ENCODE measurements at regions not wholly inside any gene's neighbourhood (a gene's known extent, or its start where the extent isn't known, plus 50 kb on each side); places are given as distances from the start of the nearest gene placed in this dataset.

GRCh38 chr21:16797540-16797939, 715.3 kb upstream of the CXADR start:
- no peak for ATAC-seq
- DNase-seq = no peak
- no peaks in the 10 kb centered on the region for H3K27me3 ChIP-seq
- no peaks in the 10 kb centered on the region for H3K36me3 ChIP-seq
- in situ Hi-C loops (cut with MboI; ENCODE audit: low sequenced_read_pairs in 4 of 4) (no loop called here), intact Hi-C loops (cut with DNase I; ENCODE audit: low total_unique reads) (no loop called here)
- no peaks in the 10 kb centered on the region for H3K9me3 ChIP-seq
- H3K4me3 ChIP-seq = no peak overlapping the region
- H3K27ac ChIP-seq = no peak overlapping the region
- H3K4me1 ChIP-seq = no peaks in the 10 kb centered on the region
- TF ChIP-seq CTCF (IDR thresholded peaks at IDR 0.05 in 4 of 5, conservative IDR thresholded peaks at IDR 0.05 in 1 of 5) (no peak), POLR2A (IDR thresholded peaks at IDR 0.05) (no peak)

- Histone ChIP-seq H3K27ac (no peak overlapping the region), H3K9me3 (no peaks in the 10 kb centered on the region), H3K4me1 (no peaks in the 10 kb centered on the region), H3K27me3 (no peaks in the 10 kb centered on the region), H3K4me3 (no peak overlapping the region), H3K36me3 (no peaks in the 10 kb centered on the region)
- in situ Hi-C loops (cut with MboI; ENCODE audit: low sequenced_read_pairs in 4 of 4) = no loop called here
- TF ChIP-seq POLR2A (IDR thresholded peaks at IDR 0.05) = no peak
- intact Hi-C loops (cut with DNase I; ENCODE audit: low total_unique reads) = no loop called here
- DNase-seq (no peak), ATAC-seq (no peak)
Measured at GRCh38 chr21:16797966-16798365, 714.9 kb upstream of the CXADR start.

DNA sequence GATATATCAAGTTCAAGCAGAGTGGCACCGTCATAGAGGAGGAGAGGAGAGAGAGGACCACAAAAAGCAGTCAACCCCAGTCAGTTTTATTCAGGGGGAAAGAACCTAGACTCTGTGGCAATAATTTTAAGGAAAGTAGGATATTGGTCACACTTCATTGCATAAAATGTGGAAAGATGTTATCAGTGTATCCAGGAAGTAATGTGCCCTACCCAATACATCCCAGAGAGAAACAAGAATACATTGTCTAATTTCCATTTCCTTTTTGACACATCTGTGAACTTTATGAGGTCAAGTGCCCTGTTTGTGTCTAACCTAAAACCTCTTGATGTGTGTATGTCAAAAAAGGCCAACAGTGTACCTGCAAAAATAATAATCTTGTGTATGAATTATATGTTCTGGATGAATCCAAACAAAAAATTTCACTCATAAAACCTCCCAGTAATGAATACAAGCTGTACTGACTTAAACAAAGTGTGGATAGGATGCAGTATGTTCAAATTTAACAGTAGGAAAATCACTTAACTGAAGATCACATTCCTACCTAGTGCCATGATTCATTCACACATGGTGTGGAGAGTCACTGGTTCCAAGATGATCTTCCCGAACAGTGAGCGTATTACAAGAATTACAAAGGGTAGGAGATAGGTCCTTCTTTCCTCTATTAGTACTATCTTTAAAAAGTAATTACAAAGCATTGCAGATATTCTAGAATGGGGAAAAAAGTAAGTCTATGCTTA, 712.1 kb upstream of the CXADR start:
- intact Hi-C loops (cut with DNase I; ENCODE audit: low total_unique reads) (no loop called here), in situ Hi-C loops (cut with MboI; ENCODE audit: low sequenced_read_pairs in 4 of 4) (no loop called here)
- Histone ChIP-seq H3K27ac (no peak overlapping the region), H3K4me3 (no peak overlapping the region), H3K36me3 (no peaks in the 10 kb centered on the region), H3K9me3 (peaks cover 0 to 6% (median 0%) of the 10 kb centered on the region in 3 donors), H3K4me1 (no peaks in the 10 kb centered on the region), H3K27me3 (no peaks in the 10 kb centered on the region)
- TF ChIP-seq POLR2A (IDR thresholded peaks at IDR 0.05) = no peak
- TF ChIP-seq CTCF (IDR thresholded peaks at IDR 0.05 in 4 of 5, conservative IDR thresholded peaks at IDR 0.05 in 1 of 5) = no peak
- no peak for ATAC-seq
- DNase-seq = no peak

GRCh38 chr21:16811011-16811410, 701.8 kb upstream of the CXADR start:
- in situ Hi-C loops (cut with MboI; ENCODE audit: low sequenced_read_pairs in 4 of 4) (no loop called here), intact Hi-C loops (cut with DNase I; ENCODE audit: low total_unique reads) (no loop called here)
- H3K36me3 ChIP-seq = no peaks in the 10 kb centered on the region
- no peaks in the 10 kb centered on the region for H3K4me1 ChIP-seq
- H3K9me3 ChIP-seq = no peaks in the 10 kb centered on the region
- ATAC-seq = no peak
- DNase-seq = no peak
- no peaks in the 10 kb centered on the region for H3K27me3 ChIP-seq
- no peak overlapping the region for H3K4me3 ChIP-seq
- TF ChIP-seq CTCF (IDR thresholded peaks at IDR 0.05 in 4 of 5, conservative IDR thresholded peaks at IDR 0.05 in 1 of 5) (no peak), POLR2A (IDR thresholded peaks at IDR 0.05) (no peak)
- H3K27ac ChIP-seq = no peak overlapping the region

GRCh38 chr21:16811970-16812369, 700.9 kb upstream of the CXADR start:
- no peaks in the 10 kb centered on the region for H3K27me3 ChIP-seq
- DNase-seq = no peak
- H3K4me1 ChIP-seq = no peaks in the 10 kb centered on the region
- no peak overlapping the region for H3K4me3 ChIP-seq
- TF ChIP-seq POLR2A (IDR thresholded peaks at IDR 0.05) (no peak), CTCF (IDR thresholded peaks at IDR 0.05 in 4 of 5, conservative IDR thresholded peaks at IDR 0.05 in 1 of 5) (no peak)
- no peaks in the 10 kb centered on the region for H3K9me3 ChIP-seq
- in situ Hi-C loops (cut with MboI; ENCODE audit: low sequenced_read_pairs in 4 of 4) = no loop called here
- no peak for ATAC-seq
- H3K36me3 ChIP-seq = no peaks in the 10 kb centered on the region
- intact Hi-C loops (cut with DNase I; ENCODE audit: low total_unique reads) = no loop called here
- H3K27ac ChIP-seq = no peak overlapping the region

Data from gastrocnemius medialis (tissue), 4 donors.